Sigmoid colon (tissue), 6 donors: ENCODE measurements at regions not wholly inside any gene's neighbourhood (a gene's known extent, or its start where the extent isn't known, plus 50 kb on each side); places are given as distances from the start of the nearest gene placed in this dataset.

Experiments
- DNase-seq: peaks from one replicate; pipeline ENCODE4 v3.0.0-alpha.2; 2019
- H3K27ac ChIP-seq, 4 donors: fragments of 200-600 bp; sonication (generic); one replicate each; pipeline ENCODE4 v1.5.1; 2016 to 2019; ENCODE audit warnings: mild to moderate bottlenecking in 1 of 4
- H3K27me3 ChIP-seq, 3 donors: fragments of 200-600 bp; sonication (generic); one replicate each; pipeline ENCODE4 v1.5.1; 2019; ENCODE audit warnings: mild to moderate bottlenecking in 1 of 3
- H3K36me3 ChIP-seq, 4 donors: fragments of 200-600 bp; sonication (generic); one replicate each; pipeline ENCODE4 v1.5.1; 2016 to 2019
- H3K4me1 ChIP-seq, 4 donors: fragments of 200-600 bp; sonication (generic); one replicate each; pipeline ENCODE4 v1.5.1; 2017 to 2019
- H3K4me3 ChIP-seq, 4 donors: fragments of 200-600 bp; sonication (generic); one replicate each; pipeline ENCODE4 v1.5.1; 2017 to 2019; ENCODE audit warnings: mild to moderate bottlenecking in 2 of 4, moderate library complexity in 1 of 4
- H3K9me3 ChIP-seq, 4 donors: fragments of 200-600 bp in 3 of 4; sonication (generic) in 3 of 4; one replicate each; pipeline versions ENCODE4 v1.5.1 to v1.6.1; 2013 to 2019
- EP300 ChIP-seq, 4 donors: sonication (generic); formaldehyde crosslinking; IDR thresholded peaks; one replicate each; pipeline ENCODE4 v1.6.1; 2017; ENCODE audit warnings: antibody characterized with exemption in 4 of 4
- POLR2A ChIP-seq, 2 donors: fragments of 450-650 bp; IDR thresholded peaks; one replicate each; pipeline ENCODE4 v1.6.1; 2016; ENCODE audit warnings: antibody characterized with exemption in 2 of 2, mild to moderate bottlenecking in 2 of 2, moderate library complexity in 2 of 2
- POLR2AphosphoS5 ChIP-seq, 4 donors: sonication (generic); formaldehyde crosslinking; IDR thresholded peaks; one replicate each; pipeline ENCODE4 v1.6.1; 2017; ENCODE audit warnings: antibody characterized with exemption in 4 of 4
- WGBS, 2 donors: extraction: QIAGEN DNeasy Blood & Tissue Kit; methylation state at CpG; one replicate each; pipeline ENCODE4 v1.1.7; 2013; 5-methylcytosine and 5-hydroxymethylcytosine counted together
- intact Hi-C: fragments of 100-400 bp; cut with DNase I; formaldehyde crosslinking; loops from one replicate; pipeline ENCODE4 v1.15.1; 2023
- TF ChIP-seq, protein P1 (sequence below), 4 experiments: fragments of 450-650 bp in 3 of 4; fragments of 200-600 bp in 1 of 4; IDR thresholded peaks; one replicate each; pipeline ENCODE4 v1.5.1; 2016 to 2019; ENCODE audit warnings: antibody characterized with exemption in 4 of 4, mild to moderate bottlenecking in 3 of 4, moderate library complexity in 2 of 4
- donor health status: healthy with polysubstance abuse.
- donor health status: healthy.

GRCh38 chr14:86530457-86530856 lies 1000.5 kb downstream of the FLRT2 start:
- TF ChIP-seq EP300 (IDR thresholded peaks at IDR 0.05) (no peak), POLR2A (IDR thresholded peaks at IDR 0.05) (no peak), POLR2AphosphoS5 (IDR thresholded peaks at IDR 0.05) (no peak)
- TF ChIP-seq, protein P1, sequence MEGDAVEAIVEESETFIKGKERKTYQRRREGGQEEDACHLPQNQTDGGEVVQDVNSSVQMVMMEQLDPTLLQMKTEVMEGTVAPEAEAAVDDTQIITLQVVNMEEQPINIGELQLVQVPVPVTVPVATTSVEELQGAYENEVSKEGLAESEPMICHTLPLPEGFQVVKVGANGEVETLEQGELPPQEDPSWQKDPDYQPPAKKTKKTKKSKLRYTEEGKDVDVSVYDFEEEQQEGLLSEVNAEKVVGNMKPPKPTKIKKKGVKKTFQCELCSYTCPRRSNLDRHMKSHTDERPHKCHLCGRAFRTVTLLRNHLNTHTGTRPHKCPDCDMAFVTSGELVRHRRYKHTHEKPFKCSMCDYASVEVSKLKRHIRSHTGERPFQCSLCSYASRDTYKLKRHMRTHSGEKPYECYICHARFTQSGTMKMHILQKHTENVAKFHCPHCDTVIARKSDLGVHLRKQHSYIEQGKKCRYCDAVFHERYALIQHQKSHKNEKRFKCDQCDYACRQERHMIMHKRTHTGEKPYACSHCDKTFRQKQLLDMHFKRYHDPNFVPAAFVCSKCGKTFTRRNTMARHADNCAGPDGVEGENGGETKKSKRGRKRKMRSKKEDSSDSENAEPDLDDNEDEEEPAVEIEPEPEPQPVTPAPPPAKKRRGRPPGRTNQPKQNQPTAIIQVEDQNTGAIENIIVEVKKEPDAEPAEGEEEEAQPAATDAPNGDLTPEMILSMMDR (IDR thresholded peaks at IDR 0.05) = no peak
- WGBS, 2 donors = 93 to 96% methylated on average over 4 of the region's 4 CpGs
- no peaks in the 10 kb centered on the region for H3K4me1 ChIP-seq
- H3K36me3 ChIP-seq = no peaks in the 10 kb centered on the region
- no peak overlapping the region for H3K27ac ChIP-seq
- H3K4me3 ChIP-seq = no peak overlapping the region
- intact Hi-C loops = no loop called here
- H3K27me3 ChIP-seq = no peaks in the 10 kb centered on the region
- DNase-seq = no peak
- H3K9me3 ChIP-seq = no peaks in the 10 kb centered on the region

DNA sequence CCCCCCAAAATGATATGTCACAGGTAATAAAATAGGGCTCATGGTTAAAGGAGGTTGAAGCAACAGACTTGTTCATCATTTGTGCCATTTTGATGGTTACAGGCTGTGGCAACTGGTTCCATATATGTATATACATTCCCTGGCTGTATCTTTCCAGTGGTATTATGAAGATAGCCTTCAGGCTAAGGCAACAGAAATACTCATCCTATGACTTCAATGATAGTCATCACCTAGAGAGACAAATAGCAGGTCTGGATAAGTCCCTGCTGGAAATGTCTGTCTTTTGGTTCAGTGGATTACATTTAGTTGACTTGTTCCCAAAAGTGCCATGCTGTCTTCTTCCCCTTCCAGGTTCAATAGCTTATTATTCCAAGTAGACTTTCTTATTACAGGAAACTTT lies 997.4 kb downstream of the FLRT2 start:
- no peak overlapping the region for H3K4me3 ChIP-seq
- TF ChIP-seq, protein P1 (IDR thresholded peaks at IDR 0.05) = no peak
- TF ChIP-seq POLR2AphosphoS5 (IDR thresholded peaks at IDR 0.05) (no peak), POLR2A (IDR thresholded peaks at IDR 0.05) (no peak), EP300 (IDR thresholded peaks at IDR 0.05) (no peak)
- H3K36me3 ChIP-seq = no peaks in the 10 kb centered on the region
- no peaks in the 10 kb centered on the region for H3K4me1 ChIP-seq
- H3K27me3 ChIP-seq = no peaks in the 10 kb centered on the region
- H3K27ac ChIP-seq = no peak overlapping the region
- no peak for DNase-seq
- intact Hi-C loops = no loop called here
- no peaks in the 10 kb centered on the region for H3K9me3 ChIP-seq

- DNase-seq = no peak
- no peaks in the 10 kb centered on the region for H3K9me3 ChIP-seq
- no peaks in the 10 kb centered on the region for H3K36me3 ChIP-seq
- TF ChIP-seq EP300 (IDR thresholded peaks at IDR 0.05) (no peak), POLR2A (IDR thresholded peaks at IDR 0.05) (no peak), POLR2AphosphoS5 (IDR thresholded peaks at IDR 0.05) (no peak)
- TF ChIP-seq, protein P1 (IDR thresholded peaks at IDR 0.05) = no peak
- WGBS, 2 donors = 52 to 72% methylated on average over 3 of the region's 3 CpGs
- H3K27ac ChIP-seq = no peak overlapping the region
- H3K27me3 ChIP-seq = no peaks in the 10 kb centered on the region
- no peak overlapping the region for H3K4me3 ChIP-seq
- intact Hi-C loops = no loop called here
- H3K4me1 ChIP-seq = no peaks in the 10 kb centered on the region
These were observed 995.7 kb downstream of the FLRT2 start for GRCh38 chr14:86525673-86526072.

GRCh38 chr14:86521843-86522242 lies 991.9 kb downstream of the FLRT2 start:
- no peak for TF ChIP-seq POLR2A (IDR thresholded peaks at IDR 0.05)
- TF ChIP-seq EP300 (IDR thresholded peaks at IDR 0.05) = no peak
- TF ChIP-seq, protein P1 (IDR thresholded peaks at IDR 0.05) = no peak
- TF ChIP-seq POLR2AphosphoS5 (IDR thresholded peaks at IDR 0.05) = no peak
- Histone ChIP-seq H3K27me3 (no peaks in the 10 kb centered on the region), H3K4me3 (no peak overlapping the region), H3K9me3 (no peaks in the 10 kb centered on the region), H3K27ac (no peak overlapping the region), H3K36me3 (no peaks in the 10 kb centered on the region), H3K4me1 (no peaks in the 10 kb centered on the region)
- intact Hi-C loops = no loop called here
- 60 to 72% methylated on average over 1 of the region's 1 CpG for WGBS, 2 donors
- no peak for DNase-seq

DNA sequence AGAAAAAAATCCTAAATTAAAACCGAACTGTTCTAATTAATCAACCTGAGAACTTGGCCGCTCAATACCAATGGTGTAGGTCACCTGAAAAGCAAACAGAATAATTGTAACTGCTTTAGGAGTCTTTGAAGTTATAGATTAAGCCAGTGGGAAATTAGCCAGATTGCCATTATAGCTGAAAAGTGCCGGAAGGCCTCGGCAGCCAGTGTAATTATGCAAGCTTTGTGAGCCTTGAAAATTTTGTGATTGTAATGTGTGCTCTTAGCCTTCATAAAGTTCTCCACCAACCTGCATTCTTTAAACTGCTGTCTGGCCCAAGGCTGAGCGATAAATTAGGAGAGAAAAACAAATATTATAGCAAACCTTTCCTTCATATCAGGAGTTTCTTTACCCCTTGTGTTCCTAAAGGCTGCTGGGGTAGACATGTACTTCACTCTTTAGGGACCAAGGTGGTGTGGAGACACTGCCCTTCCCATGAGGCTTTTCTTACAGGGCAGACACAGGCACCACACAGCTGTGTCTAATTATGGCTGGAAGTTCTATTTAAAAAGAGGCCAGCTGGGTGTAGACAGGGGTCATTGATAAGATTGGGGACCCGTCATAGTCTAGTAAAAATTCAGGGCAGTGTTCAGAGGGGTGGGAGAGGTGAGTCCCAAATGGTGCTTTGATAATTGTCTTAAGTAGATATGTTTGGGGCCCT lies 991.2 kb downstream of the FLRT2 start:
- 20 to 66% methylated on average over 6 of the region's 6 CpGs for WGBS, 2 donors
- DNase-seq = no peak
- H3K27me3 ChIP-seq = no peaks in the 10 kb centered on the region
- no peaks in the 10 kb centered on the region for H3K4me1 ChIP-seq
- no peaks in the 10 kb centered on the region for H3K9me3 ChIP-seq
- TF ChIP-seq EP300 (IDR thresholded peaks at IDR 0.05) (no peak), POLR2AphosphoS5 (IDR thresholded peaks at IDR 0.05) (no peak), POLR2A (IDR thresholded peaks at IDR 0.05) (no peak)
- TF ChIP-seq, protein P1 (IDR thresholded peaks at IDR 0.05) = no peak
- no peak overlapping the region for H3K4me3 ChIP-seq
- intact Hi-C loops = no loop called here
- no peaks in the 10 kb centered on the region for H3K36me3 ChIP-seq
- H3K27ac ChIP-seq = no peak overlapping the region
